GM12873 (cell line): ENCODE measurements at regions not wholly inside any gene's neighbourhood (a gene's known extent, or its start where the extent isn't known, plus 50 kb on each side); places are given as distances from the start of the nearest gene placed in this dataset.

Source experiments
- CTCF ChIP-seq: IDR thresholded peaks from 2 replicates; pipeline ENCODE4 v1.5.1; 2012; ENCODE audit warnings: low read depth, mild to moderate bottlenecking, moderate library complexity, low read length, control low read depth; ENCODE audit not compliant: insufficient read depth; ENCODE audit errors: missing control alignments

GRCh38 chr6:79431537-79431933, 105.7 kb downstream of the LCA5 start:
- peak; percentile 16 for TF ChIP-seq CTCF

GRCh38 chr6:79430913-79431536, 106.2 kb downstream of the LCA5 start:
- TF ChIP-seq CTCF: no peak

GRCh38 chr6:79427721-79428120, 109.5 kb downstream of the LCA5 start:
- no peak for TF ChIP-seq CTCF

- TF ChIP-seq CTCF: no peak
Observed at GRCh38 chr6:79426625-79427278, 110.5 kb downstream of the LCA5 start.

- TF ChIP-seq CTCF: no peak
Observed at GRCh38 chr6:79425589-79426311, 111.5 kb downstream of the LCA5 start.

- TF ChIP-seq CTCF: no peak
Observed at GRCh38 chr6:79423216-79423615, 114.0 kb downstream of the LCA5 start.

GRCh38 chr6:79422666-79423065, 114.6 kb downstream of the LCA5 start:
- no peak for TF ChIP-seq CTCF
